HEK293 (cell line): ENCODE measurements at regions not wholly inside any gene's neighbourhood (a gene's known extent, or its start where the extent isn't known, plus 50 kb on each side); places are given as distances from the start of the nearest gene placed in this dataset.

Experiments
- CTCF ChIA-PET: fragments of 350-600 bp; formaldehyde crosslinking; extraction: SDS; loops from one replicate; lab custom pipeline; 2021; ENCODE audit warnings: antibody characterized with exemption; lab: Yijun Ruan, JAX
- POLR2A ChIA-PET: fragments of 300-600 bp; formaldehyde crosslinking; extraction: SDS; loops from one replicate; lab custom pipeline; 2020; ENCODE audit warnings: antibody characterized with exemption, inconsistent platforms; lab: Yijun Ruan, JAX
- H3K27ac ChIP-seq: fragments of 200-500 bp; sonication (Bioruptor generic); 2 replicates; pipeline ENCODE4 v1.5.1; 2014; ENCODE audit warnings: low read depth, low read length, control low read depth, inconsistent platforms; ENCODE audit errors: extremely low read depth
- H3K36me3 ChIP-seq, 2 experiments: fragments of 200-500 bp in 1 of 2; sonication (Bioruptor generic) in 1 of 2; 1 replicate in 1 of 2; 2 replicates in 1 of 2; pipeline ENCODE4 v1.5.1; 2014 to 2017; ENCODE audit warnings: inconsistent platforms in 2 of 2, low read length in 2 of 2; ENCODE audit not compliant: control insufficient read depth in 2 of 2, insufficient read depth in 1 of 2
- H3K4me1 ChIP-seq: fragments of 200-500 bp; sonication (Bioruptor generic); 2 replicates; pipeline ENCODE4 v1.5.1; 2014; ENCODE audit warnings: mild to moderate bottlenecking, low read length, inconsistent platforms; ENCODE audit not compliant: control insufficient read depth, insufficient read depth
- H3K4me3 ChIP-seq: 2 replicates; pipeline ENCODE4 v1.5.1; 2011; ENCODE audit warnings: low read depth, mild to moderate bottlenecking, control low read depth, low read length, moderate library complexity
- H3K9me3 ChIP-seq: fragments of 200-500 bp; sonication (Bioruptor generic); 2 replicates; pipeline ENCODE4 v1.5.1; 2014; ENCODE audit warnings: low read depth, low read length, inconsistent platforms; ENCODE audit not compliant: control insufficient read depth, insufficient read depth
- PRDM10 ChIP-seq: fragments of 450-650 bp; formaldehyde crosslinking; IDR thresholded peaks from 2 replicates; pipeline ENCODE4 v1.5.1; 2016; ENCODE audit warnings: missing biosample characterization, missing genetic modification characterization
- ZNF169 ChIP-seq: fragments of 450-650 bp; formaldehyde crosslinking; IDR thresholded peaks from 2 replicates; pipeline ENCODE4 v1.5.1; 2016; ENCODE audit warnings: missing biosample characterization, missing genetic modification characterization
- ZNF274 ChIP-seq, 2 experiments: fragments of 200-500 bp in 1 of 2; fragments of 450-650 bp in 1 of 2; sonication (Bioruptor generic) in 1 of 2; formaldehyde crosslinking in 1 of 2; IDR thresholded peaks; 2 replicates each; pipeline versions ENCODE4 v1.5.1 to v1.6.1; 2014 to 2016; ENCODE audit warnings: borderline replicate concordance in 1 of 2, inconsistent platforms in 1 of 2, low read length in 1 of 2, missing biosample characterization in 1 of 2, missing genetic modification characterization in 1 of 2
- ZNF354C ChIP-seq: fragments of 450-650 bp; formaldehyde crosslinking; IDR thresholded peaks from 2 replicates; pipeline ENCODE4 v1.5.1; 2016; ENCODE audit warnings: missing biosample characterization, missing genetic modification characterization, low read depth, borderline replicate concordance
- ZNF391 ChIP-seq: fragments of 450-650 bp; formaldehyde crosslinking; IDR thresholded peaks from 2 replicates; pipeline ENCODE4 v1.5.1; 2016; ENCODE audit warnings: low read depth, missing biosample characterization, missing genetic modification characterization, borderline replicate concordance
- ZNF416 ChIP-seq: fragments of 450-650 bp; formaldehyde crosslinking; IDR thresholded peaks from 2 replicates; pipeline ENCODE4 v1.5.1; 2016; ENCODE audit warnings: missing biosample characterization, missing genetic modification characterization
- ZNF513 ChIP-seq: fragments of 450-650 bp; IDR thresholded peaks from 2 replicates; pipeline ENCODE4 v1.5.1; 2018; ENCODE audit warnings: missing biosample characterization, missing genetic modification characterization
- ZNF530 ChIP-seq: fragments of 450-650 bp; formaldehyde crosslinking; IDR thresholded peaks from 2 replicates; pipeline ENCODE4 v1.5.1; 2016; ENCODE audit warnings: low read depth, missing biosample characterization, missing genetic modification characterization
- ZNF571 ChIP-seq: fragments of 450-650 bp; formaldehyde crosslinking; IDR thresholded peaks from 2 replicates; pipeline ENCODE4 v1.5.0; 2017; ENCODE audit warnings: missing biosample characterization, missing genetic modification characterization
- ZNF654 ChIP-seq: fragments of 450-650 bp; formaldehyde crosslinking; IDR thresholded peaks from 2 replicates; pipeline ENCODE4 v1.5.1; 2016; ENCODE audit warnings: low read depth, missing biosample characterization, missing genetic modification characterization
- ZNF776 ChIP-seq: fragments of 450-650 bp; formaldehyde crosslinking; IDR thresholded peaks from 2 replicates; pipeline ENCODE4 v1.5.0; 2017; ENCODE audit warnings: missing biosample characterization, missing genetic modification characterization, borderline replicate concordance
- ZNF777 ChIP-seq: fragments of 450-650 bp; formaldehyde crosslinking; IDR thresholded peaks from 2 replicates; pipeline ENCODE4 v1.5.1; 2017; ENCODE audit warnings: missing biosample characterization, missing genetic modification characterization, borderline replicate concordance
- ZSCAN23 ChIP-seq: fragments of 450-650 bp; formaldehyde crosslinking; IDR thresholded peaks from 2 replicates; pipeline ENCODE4 v1.5.1; 2016; ENCODE audit warnings: missing biosample characterization, missing genetic modification characterization
- TF ChIP-seq, protein P1 (sequence below): fragments of 450-650 bp; formaldehyde crosslinking; IDR thresholded peaks from 2 replicates; pipeline ENCODE4 v1.5.1; 2017; ENCODE audit warnings: missing biosample characterization, missing genetic modification characterization

DNA sequence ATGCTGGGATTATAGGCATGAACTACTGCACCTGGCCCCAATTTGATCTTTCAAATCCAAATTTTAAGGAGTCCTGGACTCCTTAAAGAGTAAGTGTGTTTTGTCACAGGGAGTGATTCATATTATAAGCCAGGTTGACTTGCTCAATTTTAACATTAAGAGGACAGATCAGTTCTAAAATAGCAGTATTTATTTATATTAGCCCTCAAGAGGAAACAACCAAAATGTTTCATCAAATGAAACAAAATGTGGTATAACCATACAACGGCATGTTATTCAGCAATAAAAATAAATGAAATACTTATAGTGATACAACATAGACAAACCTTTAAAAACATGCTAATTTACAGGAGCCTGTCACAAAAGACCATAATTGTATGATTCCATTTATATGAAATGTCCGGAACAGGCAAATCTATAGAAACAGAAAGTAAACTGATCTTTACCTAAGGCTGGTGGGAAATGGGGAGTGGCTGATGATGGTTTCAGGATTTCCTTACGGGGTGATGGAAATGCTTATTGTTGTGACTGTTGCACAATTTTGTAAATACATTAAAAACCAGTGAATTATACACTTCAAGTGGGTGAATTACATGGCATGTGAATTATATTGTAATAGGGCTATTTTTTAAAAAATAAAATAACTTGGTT lies 637.4 kb downstream of the MMUT start (continued):
- TF ChIP-seq ZSCAN23 (tag by site-specific recombination) (no peak), ZNF274 (IDR thresholded peaks at IDR 0.05; ENCODE audit: low read length) (no peak), ZNF274 (tag by site-specific recombination; IDR thresholded peaks at IDR 0.05; ENCODE audit: borderline replicate concordance) (no peak), ZNF530 (no peak), ZNF416 (tag by site-specific recombination) (no peak)

DNA sequence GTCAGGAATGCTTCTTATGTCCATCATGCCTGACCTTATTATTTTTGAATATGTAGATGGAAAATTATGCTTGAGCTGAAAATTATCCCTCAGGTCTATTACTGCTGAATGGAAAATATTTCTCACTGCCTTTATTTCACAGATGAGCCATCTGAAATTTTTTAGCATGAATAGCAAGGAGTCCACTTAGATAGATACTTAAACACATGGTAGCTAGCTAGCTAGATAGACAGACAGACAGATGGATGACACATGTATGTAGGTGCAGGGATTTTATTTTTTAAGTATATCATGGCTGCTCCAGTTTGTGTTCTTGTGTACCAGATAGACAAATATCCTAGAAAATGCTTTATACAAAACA lies 645.0 kb downstream of the MMUT start:
- Histone ChIP-seq H3K36me3 (no peaks in the 10 kb centered on the region), H3K4me3 (no peak overlapping the region), H3K27ac (no peak overlapping the region), H3K4me1 (no peaks in the 10 kb centered on the region)
- CTCF ChIA-PET = interaction anchor here (0.6 to 0.8 kb wide), 2 partner anchors 47 to 1237 kb away, joined by 3 read pairs; no protein-coding TSS in a partner anchor
- TF ChIP-seq ZNF513 (tag by site-specific recombination) = no peak
- TF ChIP-seq, all 188 proteins: peak for 0
- POLR2A ChIA-PET = no interaction called here
- H3K9me3 ChIP-seq = no peaks in the 10 kb centered on the region

DNA sequence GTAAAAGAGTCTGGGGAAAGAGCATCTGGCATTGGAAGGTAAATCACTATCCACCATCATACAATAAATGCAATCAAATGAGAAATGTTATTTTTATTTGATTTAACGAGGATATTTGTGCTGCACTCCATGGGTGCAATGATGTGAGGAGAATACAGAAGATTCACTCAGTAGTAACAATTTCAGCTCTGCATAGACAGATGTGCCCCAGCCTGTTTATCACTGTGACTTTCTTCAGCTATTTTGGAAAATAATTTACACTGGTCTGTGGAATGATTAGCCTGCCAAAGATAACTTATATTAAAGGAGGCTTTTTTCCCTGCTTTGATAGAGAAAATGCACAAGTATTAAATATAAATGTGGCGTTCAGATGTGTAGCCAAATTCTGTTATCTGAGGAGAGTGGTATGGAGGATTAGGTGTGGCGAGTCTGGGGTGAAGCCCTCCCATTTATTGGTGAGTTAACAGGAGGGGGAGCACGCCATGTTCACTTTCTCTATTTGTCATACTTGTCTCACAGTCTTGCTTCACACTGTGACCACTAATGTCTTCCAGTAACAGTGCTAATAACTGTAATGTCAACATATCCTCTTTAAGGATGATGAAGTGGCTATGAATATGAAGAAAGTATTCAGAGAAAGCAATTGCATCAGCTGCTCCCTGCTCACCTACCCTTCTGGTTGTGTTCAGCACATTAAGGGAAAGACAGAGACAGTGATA lies 645.6 kb downstream of the MMUT start:
- H3K36me3 ChIP-seq = no peaks in the 10 kb centered on the region
- CTCF ChIA-PET = interaction anchor here (0.6 to 0.8 kb wide), 2 partner anchors 46 to 1236 kb away, joined by 3 read pairs; no protein-coding TSS in a partner anchor
- H3K9me3 ChIP-seq = no peaks in the 10 kb centered on the region
- no peaks in the 10 kb centered on the region for H3K4me1 ChIP-seq
- no peak for TF ChIP-seq ZNF354C (tag by site-specific recombination)
- no peak for TF ChIP-seq ZSCAN23 (tag by site-specific recombination)
- TF ChIP-seq ZNF776 (tag by site-specific recombination) = no peak
- TF ChIP-seq ZNF391 (tag by site-specific recombination) = no peak
- no peak for TF ChIP-seq ZNF654 (tag by site-specific recombination)
- no peak for TF ChIP-seq ZNF169 (tag by site-specific recombination)
- TF ChIP-seq PRDM10 (tag by site-specific recombination) = no peak
- TF ChIP-seq ZNF571 = no peak
- TF ChIP-seq ZNF777 (tag by site-specific recombination) = no peak
- TF ChIP-seq, protein P1, sequence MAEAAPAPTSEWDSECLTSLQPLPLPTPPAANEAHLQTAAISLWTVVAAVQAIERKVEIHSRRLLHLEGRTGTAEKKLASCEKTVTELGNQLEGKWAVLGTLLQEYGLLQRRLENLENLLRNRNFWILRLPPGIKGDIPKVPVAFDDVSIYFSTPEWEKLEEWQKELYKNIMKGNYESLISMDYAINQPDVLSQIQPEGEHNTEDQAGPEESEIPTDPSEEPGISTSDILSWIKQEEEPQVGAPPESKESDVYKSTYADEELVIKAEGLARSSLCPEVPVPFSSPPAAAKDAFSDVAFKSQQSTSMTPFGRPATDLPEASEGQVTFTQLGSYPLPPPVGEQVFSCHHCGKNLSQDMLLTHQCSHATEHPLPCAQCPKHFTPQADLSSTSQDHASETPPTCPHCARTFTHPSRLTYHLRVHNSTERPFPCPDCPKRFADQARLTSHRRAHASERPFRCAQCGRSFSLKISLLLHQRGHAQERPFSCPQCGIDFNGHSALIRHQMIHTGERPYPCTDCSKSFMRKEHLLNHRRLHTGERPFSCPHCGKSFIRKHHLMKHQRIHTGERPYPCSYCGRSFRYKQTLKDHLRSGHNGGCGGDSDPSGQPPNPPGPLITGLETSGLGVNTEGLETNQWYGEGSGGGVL (tag by site-specific recombination) = no peak
- H3K4me3 ChIP-seq = no peak overlapping the region
- H3K27ac ChIP-seq = no peak overlapping the region
- POLR2A ChIA-PET = no interaction called here
